HepG2 (cell line): ENCODE measurements at regions not wholly inside any gene's neighbourhood (a gene's known extent, or its start where the extent isn't known, plus 50 kb on each side); places are given as distances from the start of the nearest gene placed in this dataset.

ENCODE experiments used
- ATAC-seq: fragments of 200-7000 bp; cut with Tn5 transposase; 3 replicates; pipeline ENCODE4 v1.9.1; 2020; ENCODE audit warnings: mild to moderate bottlenecking, moderate library complexity
- BruUV-seq: library from RNA; stranded (reverse); fragments of 400-500 nt; replicated peaks from 2 replicates; lab custom pipeline; 2021; lab: Mats Ljungman, UMichigan
- CTCF ChIA-PET: fragments of 300-600 bp; formaldehyde crosslinking; extraction: SDS; loops from one replicate; lab custom pipeline; 2021; ENCODE audit warnings: low total read pairs, inconsistent platforms, low intra/inter-chr PET ratio; lab: Yijun Ruan, JAX
- POLR2A ChIA-PET: fragments of 350-600 bp; sonication (Branson Sonifier 250); formaldehyde crosslinking; loops from one replicate; lab custom pipeline; 2020; ENCODE audit warnings: antibody characterized with exemption, inconsistent platforms; lab: Yijun Ruan, JAX
- DNase-seq: peaks from one replicate; pipeline ENCODE4 v3.0.0-alpha.2; 2015; ENCODE audit warnings: low spot score
- FAIRE-seq: peaks from 3 replicates; lab custom pipeline; 2011; peaks lifted over from hg19 to GRCh38; lab: Jason Lieb, UNC
- H2AFZ ChIP-seq: one replicate; pipeline ENCODE4 v1.6.1; 2011; ENCODE audit warnings: low read length, inconsistent platforms
- H3K27ac ChIP-seq: fragments of 300-600 bp; 3 replicates; pipeline ENCODE4 v1.8.0; 2011; ENCODE audit warnings: mixed run types, mild to moderate bottlenecking, mixed read lengths, low read length, inconsistent platforms; ENCODE audit not compliant: insufficient read depth; ENCODE audit errors: extremely low read length
- H3K27me3 ChIP-seq, 2 experiments: fragments of 200-600 bp in 1 of 2; 2 replicates in 1 of 2; 3 replicates in 1 of 2; pipeline versions ENCODE4 v1.6.0 to v1.8.0; 2011; ENCODE audit warnings: low read length in 2 of 2, mild to moderate bottlenecking in 2 of 2, moderate library complexity in 2 of 2, inconsistent platforms in 1 of 2; ENCODE audit not compliant: insufficient read depth in 2 of 2, control insufficient read depth in 1 of 2
- H3K36me3 ChIP-seq, 2 experiments: fragments of 200-600 bp in 1 of 2; replicated peaks in 1 of 2; 2 replicates in 1 of 2; 3 replicates in 1 of 2; pipeline versions ENCODE4 v1.5.1 to v1.8.0; 2011; ENCODE audit warnings: low read length in 2 of 2, inconsistent platforms in 1 of 2; ENCODE audit not compliant: insufficient read depth in 2 of 2, control insufficient read depth in 1 of 2
- H3K4me1 ChIP-seq: 2 replicates; pipeline ENCODE4 v1.5.1; 2012; ENCODE audit warnings: low read length, inconsistent platforms; ENCODE audit not compliant: insufficient read depth
- H3K4me2 ChIP-seq: 2 replicates; pipeline ENCODE4 v1.6.0; 2011; ENCODE audit warnings: low read depth, low read length, inconsistent platforms
- H3K4me3 ChIP-seq, 3 experiments: fragments of 200-600 bp in 1 of 3; sonication (generic), shearing (Covaris generic) in 1 of 3; replicated peaks in 1 of 3; 2 replicates each; pipeline ENCODE4 v1.5.1; 2011 to 2016; ENCODE audit warnings: low read length in 3 of 3, inconsistent platforms in 2 of 3, low read depth in 2 of 3, mild to moderate bottlenecking in 2 of 3, control low read depth in 1 of 3, mixed read lengths in 1 of 3; ENCODE audit not compliant: insufficient read depth in 1 of 3
- H3K79me2 ChIP-seq: one replicate; pipeline ENCODE4 v1.6.1; 2011; ENCODE audit warnings: low read length, inconsistent platforms; ENCODE audit not compliant: insufficient read depth
- H3K9ac ChIP-seq: 2 replicates; pipeline ENCODE4 v1.6.0; 2011; ENCODE audit warnings: mild to moderate bottlenecking, low read depth, low read length, inconsistent platforms; ENCODE audit not compliant: insufficient read depth
- H3K9me3 ChIP-seq: 2 replicates; pipeline ENCODE4 v1.5.1; 2012; ENCODE audit warnings: mild to moderate bottlenecking, low read length
- H4K20me1 ChIP-seq: 2 replicates; pipeline ENCODE4 v1.6.0; 2011; ENCODE audit warnings: inconsistent platforms, mild to moderate bottlenecking, low read length, moderate library complexity; ENCODE audit not compliant: insufficient read depth
- FOXA3 ChIP-seq: IDR thresholded peaks from 2 replicates; pipeline ENCODE4 v1.6.1; 2016; ENCODE audit warnings: missing genetic modification reagents, missing compliant biosample characterization
- POGK ChIP-seq: sonication (generic); formaldehyde crosslinking; conservative IDR thresholded peaks from 2 replicates; pipeline ENCODE4 v1.8.0; 2022; ENCODE audit warnings: mild to moderate bottlenecking, moderate library complexity, missing genetic modification reagents
- TBP ChIP-seq: sonication (generic); formaldehyde crosslinking; IDR thresholded peaks from 2 replicates; pipeline ENCODE4 v1.5.0; 2020; ENCODE audit warnings: missing genetic modification reagents
- TIGD3 ChIP-seq: sonication (generic); formaldehyde crosslinking; IDR thresholded peaks from 2 replicates; pipeline ENCODE4 v1.5.1; 2020; ENCODE audit warnings: mild to moderate bottlenecking, missing genetic modification reagents, borderline replicate concordance
- U2AF1 ChIP-seq: fragments of 200-400 bp; formaldehyde crosslinking; optimal IDR thresholded peaks from 2 replicates; pipeline ENCODE3; 2017; ENCODE audit warnings: mild to moderate bottlenecking, low read depth, low read length
- ZNF121 ChIP-seq: sonication (generic); formaldehyde crosslinking; IDR thresholded peaks from 2 replicates; pipeline ENCODE4 v1.5.0; 2020; ENCODE audit warnings: mild to moderate bottlenecking, missing genetic modification reagents
- ZNF253 ChIP-seq: sonication (generic); formaldehyde crosslinking; IDR thresholded peaks from 2 replicates; pipeline ENCODE4 v1.8.0; 2022; ENCODE audit warnings: mild to moderate bottlenecking, missing genetic modification reagents, borderline replicate concordance
- ZNF343 ChIP-seq: sonication (generic); formaldehyde crosslinking; IDR thresholded peaks from 2 replicates; pipeline ENCODE4 v1.4.0; 2020; ENCODE audit warnings: mild to moderate bottlenecking, missing genetic modification reagents
- WGBS: methylation state at CpG from one replicate; pipeline ENCODE4 v1.1.6; 2017; ENCODE audit warnings: low lambda C conversion rate; 5-methylcytosine and 5-hydroxymethylcytosine counted together
- in situ Hi-C: cut with HindIII; loops from 2 replicates; pipeline ENCODE4 v1.10.0; 2017; ENCODE audit warnings: low pct_unique_long_range_greater_than_20kb; ENCODE audit not compliant: extremely low pct_ligation_motif_present
- intact Hi-C: fragments of 100-400 bp; cut with micrococcal nuclease; formaldehyde crosslinking; loops from one replicate; pipeline ENCODE4 v1.10.0; 2022; ENCODE audit not compliant: unreplicated experiment
- TF ChIP-seq, protein P1 (sequence below): sonication (generic); formaldehyde crosslinking; IDR thresholded peaks from 2 replicates; pipeline ENCODE4 v1.4.0; 2020; ENCODE audit warnings: missing genetic modification reagents

- no peak for DNase-seq
- H3K27me3 ChIP-seq: no peaks in the 10 kb centered on the region
- TF ChIP-seq ZNF253 (CRISPR knock-in tag): no peak
- no peak for TF ChIP-seq POGK (CRISPR knock-in tag)
- no peak for TF ChIP-seq ZNF343
- no peak for TF ChIP-seq TIGD3
- TF ChIP-seq, all 625 proteins: peak for 0
- H4K20me1 ChIP-seq: no peaks in the 10 kb centered on the region
- no peak overlapping the region for H3K9ac ChIP-seq
- intact Hi-C loops: no loop called here
- ATAC-seq (no peak), FAIRE-seq (no peak)
- no peaks in the 10 kb centered on the region for H3K36me3 ChIP-seq
- in situ Hi-C loops: no loop called here
- H3K9me3 ChIP-seq: no peaks in the 10 kb centered on the region
- no peak overlapping the region for H3K27ac ChIP-seq
- BruUV-seq: no TSS peak
- H3K79me2 ChIP-seq: no peaks in the 10 kb centered on the region
- under 1% methylated on average over 5 of the region's 5 CpGs for WGBS
- no peaks in the 10 kb centered on the region for H3K4me1 ChIP-seq
- CTCF ChIA-PET: no interaction called here
- no peak overlapping the region for H3K4me3 ChIP-seq
- POLR2A ChIA-PET: no interaction called here
- H2AFZ ChIP-seq: no peak overlapping the region
- no peak overlapping the region for H3K4me2 ChIP-seq
Measured at GRCh38 chr4:163967263-163967662, 472.8 kb downstream of the TMA16 start.

DNA sequence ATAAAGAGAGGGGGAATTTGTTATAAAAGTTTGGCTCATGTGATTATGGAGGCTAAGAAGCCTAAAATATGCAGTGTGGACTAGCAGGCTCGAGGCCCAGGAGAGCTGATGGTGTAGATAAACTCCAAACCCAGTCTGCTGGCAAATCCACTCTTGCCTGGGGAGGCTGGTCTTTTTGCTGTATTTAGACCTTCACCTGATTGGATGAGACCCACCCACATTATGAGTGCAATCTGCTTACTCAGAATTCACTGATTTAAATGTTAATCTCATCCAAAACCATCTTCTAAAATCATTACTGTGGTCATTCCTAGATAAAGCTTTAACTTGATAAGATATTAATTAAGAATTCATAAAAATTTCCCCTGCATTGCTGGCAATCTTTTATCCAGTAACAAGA lies 473.2 kb downstream of the TMA16 start:
- TF ChIP-seq, protein P1, sequence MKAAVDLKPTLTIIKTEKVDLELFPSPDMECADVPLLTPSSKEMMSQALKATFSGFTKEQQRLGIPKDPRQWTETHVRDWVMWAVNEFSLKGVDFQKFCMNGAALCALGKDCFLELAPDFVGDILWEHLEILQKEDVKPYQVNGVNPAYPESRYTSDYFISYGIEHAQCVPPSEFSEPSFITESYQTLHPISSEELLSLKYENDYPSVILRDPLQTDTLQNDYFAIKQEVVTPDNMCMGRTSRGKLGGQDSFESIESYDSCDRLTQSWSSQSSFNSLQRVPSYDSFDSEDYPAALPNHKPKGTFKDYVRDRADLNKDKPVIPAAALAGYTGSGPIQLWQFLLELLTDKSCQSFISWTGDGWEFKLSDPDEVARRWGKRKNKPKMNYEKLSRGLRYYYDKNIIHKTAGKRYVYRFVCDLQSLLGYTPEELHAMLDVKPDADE (CRISPR knock-in tag): no peak
- TF ChIP-seq ZNF121: no peak
- no peak for TF ChIP-seq TBP (CRISPR knock-in tag)
- TF ChIP-seq FOXA3: no peak
- no peak for TF ChIP-seq U2AF1
- no peaks in the 10 kb centered on the region for H3K36me3 ChIP-seq
- no peak overlapping the region for H3K4me2 ChIP-seq
- H3K79me2 ChIP-seq: no peaks in the 10 kb centered on the region
- H3K9ac ChIP-seq: no peak overlapping the region
- ChIA-PET POLR2A (no interaction called here), CTCF (no interaction called here)
- in situ Hi-C loops: no loop called here
- no peak for ATAC-seq
- no peak overlapping the region for H2AFZ ChIP-seq
- no peak for DNase-seq
- H3K9me3 ChIP-seq: no peaks in the 10 kb centered on the region
- no peaks in the 10 kb centered on the region for H3K27me3 ChIP-seq
- FAIRE-seq: no peak
- 0% methylated on average over 1 of the region's 1 CpG for WGBS
- H3K4me3 ChIP-seq: no peak overlapping the region
- intact Hi-C loops: no loop called here
- H3K27ac ChIP-seq: no peak overlapping the region
- H3K4me1 ChIP-seq: no peaks in the 10 kb centered on the region
- no TSS peak for BruUV-seq
- no peaks in the 10 kb centered on the region for H4K20me1 ChIP-seq
